ENCODE measurements at regions not wholly inside any gene's neighbourhood (a gene's known extent, or its start where the extent isn't known, plus 50 kb on each side); places are given as distances from the start of the nearest gene placed in this dataset.
"Not testable (repeated sequence)": the region's sequence is repeated elsewhere in the genome, so short reads cannot be mapped to it uniquely, and the experiment has no call there.

- no peak for DNase-seq
- TF ChIP-seq POLR2A (IDR thresholded peaks at IDR 0.05; ENCODE audit: low read length) (no peak), GATA1 (IDR thresholded peaks at IDR 0.05; ENCODE audit: low read depth, low read length) (no peak)
Measured at GRCh38 chr15:69760258-69760845, 307.7 kb downstream of the RPLP1 start.

- peak in 1 of 2 experiments; percentile 4 for DNase-seq
- TF ChIP-seq POLR2A (IDR thresholded peaks at IDR 0.05; ENCODE audit: low read length) (no peak), GATA1 (IDR thresholded peaks at IDR 0.05; ENCODE audit: low read depth, low read length) (no peak)
Measured at GRCh38 chr15:69760890-69761568, 308.4 kb downstream of the RPLP1 start.

DNA sequence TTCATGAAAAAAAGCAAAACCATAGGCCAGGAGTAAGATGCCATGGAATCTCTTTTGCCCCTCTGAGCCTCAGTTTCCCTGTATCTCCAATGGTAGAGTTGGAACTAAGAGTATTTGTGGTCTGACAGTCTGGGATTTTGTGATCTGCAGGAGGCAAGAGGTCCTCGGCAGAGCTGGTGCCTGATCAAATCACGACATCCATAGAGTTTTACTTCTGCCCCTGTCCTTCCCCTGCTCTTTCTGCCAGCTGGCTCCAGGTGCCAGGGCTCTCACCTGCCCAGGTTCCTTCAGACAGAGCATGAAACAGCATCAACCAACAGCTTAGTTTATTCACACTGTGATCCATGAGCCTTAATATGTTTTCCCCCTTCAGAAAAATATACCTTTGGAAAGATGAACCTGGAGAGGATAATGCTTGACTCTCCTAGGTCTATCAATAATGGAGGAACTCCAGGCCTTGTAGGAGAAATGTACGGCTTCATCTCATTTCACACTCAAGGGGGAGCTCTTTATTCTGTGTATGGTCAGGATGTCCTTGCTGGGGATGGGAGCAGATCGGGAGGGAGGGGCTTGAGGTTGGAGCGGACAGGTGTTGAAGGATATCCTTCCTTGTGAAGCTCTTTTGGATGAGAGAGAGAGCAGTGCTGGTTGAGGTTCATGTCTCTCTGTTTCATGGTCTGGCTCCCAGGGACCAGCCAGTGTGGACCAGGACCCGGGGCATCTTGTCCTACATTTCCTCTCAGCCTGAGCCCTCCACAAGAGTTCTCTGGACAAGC, 309.9 kb downstream of the RPLP1 start:
- no peak for DNase-seq
- TF ChIP-seq GATA1 (IDR thresholded peaks at IDR 0.05; ENCODE audit: low read depth, low read length) = no peak
- TF ChIP-seq POLR2A (IDR thresholded peaks at IDR 0.05; ENCODE audit: low read length) = no peak

- TF ChIP-seq POLR2A (IDR thresholded peaks at IDR 0.05; ENCODE audit: low read length) (no peak), GATA1 (IDR thresholded peaks at IDR 0.05; ENCODE audit: low read depth, low read length) (no peak)
Measured at GRCh38 chr15:69763831-69764230, 311.2 kb downstream of the RPLP1 start.

GRCh38 chr15:69766156-69766555, 313.5 kb downstream of the RPLP1 start:
- TF ChIP-seq GATA1 (IDR thresholded peaks at IDR 0.05; ENCODE audit: low read depth, low read length) (no peak), POLR2A (IDR thresholded peaks at IDR 0.05; ENCODE audit: low read length) (no peak)
- DNase-seq = no peak

More at GRCh38 chr15:69763831-69764230, 311.2 kb downstream of the RPLP1 start:
- no peak for DNase-seq

- DNase-seq = no peak
- TF ChIP-seq POLR2A (IDR thresholded peaks at IDR 0.05; ENCODE audit: low read length) (no peak), GATA1 (IDR thresholded peaks at IDR 0.05; ENCODE audit: low read depth, low read length) (no peak)
Measured at GRCh38 chr15:69767191-69767590, 314.6 kb downstream of the RPLP1 start.

GRCh38 chr15:69769336-69769735, 316.7 kb downstream of the RPLP1 start:
- not testable (repeated sequence) for DNase-seq

DNA sequence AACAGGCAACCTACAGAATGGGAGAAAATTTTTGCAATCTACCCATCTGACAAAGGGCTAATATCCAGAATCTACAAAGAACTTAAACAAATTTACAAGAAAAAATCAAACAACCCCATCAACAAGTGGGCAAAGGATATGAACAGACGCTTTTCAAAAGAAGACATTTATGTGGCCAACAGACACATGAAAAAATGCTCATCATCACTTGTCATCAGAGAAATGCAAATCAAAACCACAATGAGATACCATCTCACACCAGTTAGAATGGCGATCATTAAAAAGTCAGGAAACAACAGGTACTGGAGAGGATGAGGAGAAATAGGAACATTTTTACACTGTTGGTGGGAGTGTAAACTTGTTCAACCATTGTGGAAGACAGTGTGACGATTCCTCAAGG, 321.6 kb downstream of the RPLP1 start:
- DNase-seq = not testable (repeated sequence)

- not testable (repeated sequence) for DNase-seq
Measured at GRCh38 chr15:69774711-69775110, 322.1 kb downstream of the RPLP1 start.

GRCh38 chr15:69777356-69777755, 320.4 kb downstream of the TLE3 start:
- no peak for TF ChIP-seq POLR2A (IDR thresholded peaks at IDR 0.05; ENCODE audit: low read length)
- TF ChIP-seq GATA1 (IDR thresholded peaks at IDR 0.05; ENCODE audit: low read depth, low read length) = no peak
- DNase-seq = no peak

GRCh38 chr15:69780374-69780773, 317.3 kb downstream of the TLE3 start:
- TF ChIP-seq GATA1 (IDR thresholded peaks at IDR 0.05; ENCODE audit: low read depth, low read length) (no peak), POLR2A (IDR thresholded peaks at IDR 0.05; ENCODE audit: low read length) (no peak)
- DNase-seq = no peak

GRCh38 chr15:69780981-69781380, 316.7 kb downstream of the TLE3 start:
- TF ChIP-seq GATA1 (IDR thresholded peaks at IDR 0.05; ENCODE audit: low read depth, low read length) (no peak), POLR2A (IDR thresholded peaks at IDR 0.05; ENCODE audit: low read length) (no peak)
- no peak for DNase-seq

GRCh38 chr15:69781411-69782125, 316.1 kb downstream of the TLE3 start:
- TF ChIP-seq POLR2A (IDR thresholded peaks at IDR 0.05; ENCODE audit: low read length) = no peak
- no peak for TF ChIP-seq GATA1 (IDR thresholded peaks at IDR 0.05; ENCODE audit: low read depth, low read length)
- no peak for DNase-seq

DNA sequence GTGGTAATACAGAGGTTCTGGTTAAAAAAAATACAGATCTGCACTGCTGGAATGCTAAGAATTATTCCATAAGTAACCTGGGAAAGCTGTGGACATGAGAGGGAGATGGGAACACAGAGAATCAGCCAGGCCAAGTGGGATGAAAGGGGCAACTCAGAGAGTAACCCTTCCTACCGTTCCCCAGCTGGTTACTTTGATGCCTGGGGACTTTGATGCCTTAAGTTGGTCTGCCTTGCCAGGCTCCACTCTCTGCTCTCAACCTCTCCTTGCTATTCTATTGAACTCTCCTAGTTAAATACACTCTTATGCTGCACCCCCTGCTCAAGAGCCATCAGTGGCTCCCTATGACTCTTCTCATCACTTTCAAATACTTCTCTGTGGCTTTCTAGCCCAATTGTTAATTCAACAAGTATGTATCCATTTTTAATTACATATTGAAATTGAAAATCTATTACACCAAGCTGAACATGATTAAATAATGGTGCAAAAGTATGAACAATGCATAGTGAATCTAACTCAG, 315.5 kb downstream of the TLE3 start:
- DNase-seq = no peak
- no peak for TF ChIP-seq POLR2A (IDR thresholded peaks at IDR 0.05; ENCODE audit: low read length)
- TF ChIP-seq GATA1 (IDR thresholded peaks at IDR 0.05; ENCODE audit: low read depth, low read length) = no peak
